Skeletal muscle satellite cell (primary cell): ENCODE measurements at regions not wholly inside any gene's neighbourhood (a gene's known extent, or its start where the extent isn't known, plus 50 kb on each side); places are given as distances from the start of the nearest gene placed in this dataset.

Source experiments
- H3K27me3 ChIP-seq: 2 replicates; pipeline ENCODE4 v1.7.0; 2013; ENCODE audit warnings: low read length; ENCODE audit not compliant: control insufficient read depth, insufficient read depth
- H3K36me3 ChIP-seq: 2 replicates; pipeline ENCODE4 v1.7.0; 2013; ENCODE audit warnings: mild to moderate bottlenecking, control low read depth, low read length; ENCODE audit not compliant: insufficient read depth
- H3K4me1 ChIP-seq: 2 replicates; pipeline ENCODE4 v1.7.0; 2013; ENCODE audit warnings: low read length; ENCODE audit not compliant: control insufficient read depth, insufficient read depth
- H3K4me2 ChIP-seq: 2 replicates; pipeline ENCODE4 v1.7.0; 2013; ENCODE audit warnings: mild to moderate bottlenecking, low read length
- H3K4me3 ChIP-seq: 2 replicates; pipeline ENCODE4 v1.7.0; 2013; ENCODE audit warnings: low read length
- H3K9ac ChIP-seq: 2 replicates; pipeline ENCODE4 v1.7.0; 2013; ENCODE audit warnings: mild to moderate bottlenecking, low read depth, low read length, moderate library complexity
- H3K9me3 ChIP-seq: replicated peaks from 2 replicates; pipeline ENCODE4 v1.7.0; 2013; ENCODE audit warnings: mild to moderate bottlenecking, control low read depth, low read length

GRCh38 chr10:36621346-36621745 is 504.1 kb upstream of the ANKRD30A start:
- Histone ChIP-seq H3K4me1 (peaks cover 5% of the 10 kb centered on the region), H3K4me2 (no peak overlapping the region), H3K27me3 (no peaks in the 10 kb centered on the region), H3K36me3 (no peaks in the 10 kb centered on the region), H3K9ac (no peak overlapping the region), H3K4me3 (no peak overlapping the region), H3K9me3 (no peaks in the 10 kb centered on the region)

DNA sequence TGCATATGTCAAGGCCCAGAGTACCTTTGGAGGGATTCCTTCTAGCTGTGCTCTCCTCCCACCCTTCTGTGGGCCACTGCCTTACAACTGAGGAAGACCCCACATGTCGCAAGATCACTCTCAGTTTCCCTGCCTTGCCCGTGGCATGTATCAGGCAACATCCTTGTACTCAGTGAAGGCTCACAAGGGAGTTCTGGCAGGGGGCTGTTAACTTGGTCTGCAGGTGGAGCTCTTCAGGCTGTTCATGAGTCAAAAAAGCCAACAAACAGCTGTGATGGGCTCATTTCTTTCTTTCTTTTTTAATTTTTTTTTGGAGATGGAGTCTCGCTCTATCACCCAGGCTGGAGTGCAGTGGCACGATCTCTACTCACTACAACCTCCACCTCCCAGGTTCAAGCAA is 513.0 kb upstream of the ANKRD30A start:
- Histone ChIP-seq H3K36me3 (no peaks in the 10 kb centered on the region), H3K9ac (no peak overlapping the region), H3K9me3 (no peaks in the 10 kb centered on the region), H3K4me2 (no peak overlapping the region), H3K4me3 (no peak overlapping the region), H3K4me1 (peaks cover 16% of the 10 kb centered on the region), H3K27me3 (no peaks in the 10 kb centered on the region)

DNA sequence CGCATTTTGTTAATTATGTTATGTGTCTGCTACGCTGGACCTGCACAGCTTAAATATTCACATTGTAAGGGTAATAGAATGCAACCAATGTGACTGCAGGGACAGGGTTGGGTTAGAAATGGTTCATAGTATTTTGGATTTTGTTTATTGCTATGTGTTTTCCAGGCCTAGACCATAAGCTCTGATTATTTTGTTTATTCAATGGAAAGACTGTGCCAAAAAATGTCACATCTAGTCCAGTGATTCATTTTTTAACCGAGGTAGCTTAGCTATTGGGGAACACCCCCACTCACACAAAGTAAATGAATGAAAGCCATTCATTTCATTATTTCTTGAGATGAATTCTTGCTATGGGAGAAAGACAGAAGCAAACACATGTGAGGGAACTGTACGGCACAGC is 516.5 kb upstream of the ANKRD30A start:
- H3K27me3 ChIP-seq: no peaks in the 10 kb centered on the region
- H3K4me2 ChIP-seq: peak overlapping the region; percentile 12
- no peak overlapping the region for H3K9ac ChIP-seq
- H3K4me1 ChIP-seq: peaks cover 16% of the 10 kb centered on the region
- no peaks in the 10 kb centered on the region for H3K9me3 ChIP-seq
- H3K4me3 ChIP-seq: no peak overlapping the region
- no peaks in the 10 kb centered on the region for H3K36me3 ChIP-seq

DNA sequence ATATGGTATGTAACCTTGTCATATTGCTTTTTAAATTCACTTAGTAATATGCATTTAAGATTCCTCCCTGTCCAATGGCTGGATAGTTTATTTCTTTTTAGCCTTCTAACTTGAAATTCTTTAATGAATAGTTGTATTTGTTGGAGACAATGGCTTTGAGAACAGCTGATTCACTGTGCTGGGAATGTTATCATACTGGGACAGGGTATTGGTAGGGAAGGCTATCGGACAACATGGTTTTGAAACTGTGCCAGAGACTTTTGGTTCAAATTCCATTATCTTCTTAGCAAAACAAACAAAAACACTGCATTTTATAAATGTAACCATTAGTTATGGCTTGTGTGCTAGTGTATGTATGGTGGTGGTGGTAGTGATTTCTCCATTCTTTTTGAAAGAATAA is 517.1 kb upstream of the ANKRD30A start:
- H3K4me1 ChIP-seq: peaks cover 16% of the 10 kb centered on the region
- H3K9me3 ChIP-seq: no peaks in the 10 kb centered on the region
- no peaks in the 10 kb centered on the region for H3K36me3 ChIP-seq
- H3K27me3 ChIP-seq: no peaks in the 10 kb centered on the region
- H3K4me2 ChIP-seq: peak overlapping the region; percentile 12
- no peak overlapping the region for H3K9ac ChIP-seq
- no peak overlapping the region for H3K4me3 ChIP-seq

DNA sequence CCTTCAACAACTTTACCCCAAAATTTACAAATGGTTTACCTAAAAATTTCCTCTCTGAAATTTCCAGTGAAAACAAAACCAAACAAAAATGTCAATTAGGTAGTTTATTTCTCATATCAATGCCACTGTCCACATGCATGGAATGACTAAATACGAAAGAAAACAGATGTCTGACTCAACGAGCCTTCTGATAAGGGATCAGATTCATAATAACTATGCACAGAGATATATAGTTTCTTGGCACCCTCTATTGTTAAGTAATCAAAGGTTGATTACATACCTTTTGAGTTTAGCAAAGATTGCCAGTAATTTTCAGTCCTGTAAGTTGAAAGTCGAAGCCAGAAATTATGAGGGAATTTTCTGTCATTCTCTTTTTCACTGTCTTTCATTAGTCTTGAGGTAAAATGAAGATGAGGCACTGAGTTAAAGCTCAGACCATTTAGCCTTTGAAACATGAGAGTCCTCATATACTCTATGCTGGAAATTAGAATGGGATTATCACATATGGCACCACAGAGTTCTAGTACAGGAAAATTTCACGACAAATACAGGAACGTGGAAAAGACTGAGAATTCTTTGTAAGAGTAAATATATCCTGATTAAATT is 519.1 kb upstream of the ANKRD30A start:
- Histone ChIP-seq H3K36me3 (no peaks in the 10 kb centered on the region), H3K4me2 (no peak overlapping the region), H3K9me3 (no peaks in the 10 kb centered on the region), H3K9ac (no peak overlapping the region), H3K4me1 (peaks cover 29% of the 10 kb centered on the region), H3K4me3 (no peak overlapping the region), H3K27me3 (no peaks in the 10 kb centered on the region)

DNA sequence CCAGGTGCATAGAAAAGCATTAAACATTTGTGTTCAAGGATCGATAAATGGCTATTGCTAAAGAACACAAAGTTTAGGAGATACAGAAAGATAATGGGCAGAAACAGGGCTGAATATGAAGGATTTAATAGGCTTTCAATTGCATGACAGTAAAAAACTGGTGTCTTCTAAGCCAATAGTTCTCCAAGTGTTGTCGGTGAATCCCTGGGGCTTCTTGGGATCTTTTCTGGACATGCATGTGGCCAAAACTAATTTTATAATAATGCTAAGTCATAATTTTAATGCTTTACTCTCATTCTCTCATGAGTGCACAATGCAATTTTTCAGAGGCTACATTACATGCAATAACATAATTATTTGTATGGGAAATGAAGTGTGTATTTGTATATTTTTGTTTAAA is 521.1 kb upstream of the ANKRD30A start:
- no peaks in the 10 kb centered on the region for H3K36me3 ChIP-seq
- H3K4me2 ChIP-seq: no peak overlapping the region
- no peak overlapping the region for H3K4me3 ChIP-seq
- no peaks in the 10 kb centered on the region for H3K9me3 ChIP-seq
- H3K9ac ChIP-seq: no peak overlapping the region
- no peaks in the 10 kb centered on the region for H3K27me3 ChIP-seq
- peaks cover 29% of the 10 kb centered on the region for H3K4me1 ChIP-seq

GRCh38 chr10:36603688-36604087 is 521.7 kb upstream of the ANKRD30A start:
- no peak overlapping the region for H3K4me2 ChIP-seq
- H3K27me3 ChIP-seq: no peaks in the 10 kb centered on the region
- H3K4me3 ChIP-seq: no peak overlapping the region
- no peaks in the 10 kb centered on the region for H3K36me3 ChIP-seq
- no peaks in the 10 kb centered on the region for H3K9me3 ChIP-seq
- H3K9ac ChIP-seq: no peak overlapping the region
- peaks cover 24% of the 10 kb centered on the region for H3K4me1 ChIP-seq

GRCh38 chr10:36602374-36602773 is 523.0 kb upstream of the ANKRD30A start:
- H3K9ac ChIP-seq: no peak overlapping the region
- H3K36me3 ChIP-seq: no peaks in the 10 kb centered on the region
- no peak overlapping the region for H3K4me3 ChIP-seq
- no peaks in the 10 kb centered on the region for H3K9me3 ChIP-seq
- peak overlapping the region; percentile 55 for H3K4me2 ChIP-seq
- H3K4me1 ChIP-seq: peaks cover 13% of the 10 kb centered on the region
- H3K27me3 ChIP-seq: no peaks in the 10 kb centered on the region

DNA sequence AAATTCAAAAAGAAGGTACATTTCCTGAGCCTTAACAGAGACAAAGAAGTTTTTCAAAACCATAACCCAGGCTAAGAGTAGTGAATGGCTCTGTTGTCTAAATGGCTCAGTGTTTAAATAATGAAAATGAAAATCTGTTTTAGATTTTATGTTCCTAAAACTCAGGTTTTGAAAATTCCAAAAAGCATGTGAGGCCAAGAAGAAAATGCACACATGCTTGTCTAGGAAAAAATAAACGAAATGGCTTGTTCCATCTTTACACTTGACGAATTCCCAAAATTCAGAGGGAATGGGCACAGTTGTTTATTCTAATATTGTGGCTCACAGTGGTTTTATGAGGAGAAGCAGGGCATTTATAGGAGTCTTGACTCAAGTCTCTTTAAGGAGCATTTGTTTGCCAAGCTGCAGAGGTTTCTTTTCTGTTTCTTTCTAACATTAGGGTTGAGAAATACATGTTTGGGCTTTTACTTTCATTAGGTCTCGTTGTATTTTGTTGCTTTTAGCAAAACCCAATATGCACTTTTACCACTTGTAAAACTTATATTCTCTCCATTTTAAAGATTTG is 527.6 kb upstream of the ANKRD30A start:
- Histone ChIP-seq H3K9me3 (no peaks in the 10 kb centered on the region), H3K36me3 (no peaks in the 10 kb centered on the region), H3K4me1 (peaks cover 10% of the 10 kb centered on the region), H3K4me2 (no peak overlapping the region), H3K4me3 (no peak overlapping the region), H3K9ac (no peak overlapping the region), H3K27me3 (no peaks in the 10 kb centered on the region)

DNA sequence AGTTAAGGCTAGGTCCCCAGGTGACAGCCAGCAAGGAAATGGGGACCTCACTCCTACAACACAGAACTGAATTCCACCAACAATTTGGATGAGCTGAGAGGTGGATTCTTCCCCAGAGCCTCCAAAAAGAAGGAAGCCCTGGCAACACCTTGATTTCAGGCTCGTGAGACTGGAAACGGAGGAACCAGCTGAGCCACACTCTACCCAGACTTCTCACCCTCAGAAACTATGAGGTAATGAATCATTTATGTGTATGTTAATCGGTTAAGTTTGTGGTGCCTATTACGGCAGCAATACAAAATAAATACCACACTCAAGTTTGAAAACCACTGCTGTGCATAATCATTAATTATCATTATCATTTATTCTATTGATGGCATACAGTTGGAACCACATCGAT is 532.4 kb upstream of the ANKRD30A start:
- Histone ChIP-seq H3K27me3 (no peaks in the 10 kb centered on the region), H3K4me1 (no peaks in the 10 kb centered on the region), H3K36me3 (no peaks in the 10 kb centered on the region), H3K9me3 (no peaks in the 10 kb centered on the region), H3K4me2 (no peak overlapping the region), H3K9ac (no peak overlapping the region), H3K4me3 (no peak overlapping the region)

- Histone ChIP-seq H3K4me1 (no peaks in the 10 kb centered on the region), H3K27me3 (no peaks in the 10 kb centered on the region), H3K4me3 (no peak overlapping the region), H3K9ac (no peak overlapping the region), H3K9me3 (no peaks in the 10 kb centered on the region), H3K4me2 (no peak overlapping the region), H3K36me3 (no peaks in the 10 kb centered on the region)
Observed at GRCh38 chr10:36591436-36591835, 534.0 kb upstream of the ANKRD30A start.

DNA sequence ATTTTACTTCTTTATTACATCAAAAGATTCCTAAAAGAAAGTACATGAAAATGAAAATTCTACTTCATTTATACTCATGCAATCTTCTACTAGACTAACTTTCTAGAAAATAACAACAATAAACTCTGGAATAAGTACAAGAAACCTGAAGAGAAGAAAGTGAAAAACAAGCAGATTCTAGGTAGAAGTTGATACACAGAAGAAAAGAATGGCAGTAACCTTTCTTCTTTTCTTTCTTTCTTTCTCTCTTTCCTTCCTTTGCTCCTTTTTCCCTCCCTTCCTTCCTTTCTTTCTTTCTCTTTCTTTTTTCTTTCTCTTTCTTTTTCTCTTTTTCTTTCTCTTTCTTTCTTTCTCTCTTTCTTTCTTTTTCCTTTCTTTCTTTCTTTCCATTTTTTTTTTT is 541.7 kb upstream of the ANKRD30A start:
- Histone ChIP-seq H3K4me2 (no peak overlapping the region), H3K36me3 (no peaks in the 10 kb centered on the region), H3K4me1 (peaks cover under 1% of the 10 kb centered on the region), H3K4me3 (no peak overlapping the region), H3K9ac (no peak overlapping the region), H3K9me3 (no peaks in the 10 kb centered on the region), H3K27me3 (no peaks in the 10 kb centered on the region)
